NCI-H2196 (cell line): ENCODE measurements at regions not wholly inside any gene's neighbourhood (a gene's known extent, or its start where the extent isn't known, plus 50 kb on each side); places are given as distances from the start of the nearest gene placed in this dataset.

ENCODE experiments used
- DNase-seq: peaks from one replicate; lab custom pipeline; 2025; ENCODE audit not compliant: unreplicated experiment; lab: John Stamatoyannopoulos, UW

DNA sequence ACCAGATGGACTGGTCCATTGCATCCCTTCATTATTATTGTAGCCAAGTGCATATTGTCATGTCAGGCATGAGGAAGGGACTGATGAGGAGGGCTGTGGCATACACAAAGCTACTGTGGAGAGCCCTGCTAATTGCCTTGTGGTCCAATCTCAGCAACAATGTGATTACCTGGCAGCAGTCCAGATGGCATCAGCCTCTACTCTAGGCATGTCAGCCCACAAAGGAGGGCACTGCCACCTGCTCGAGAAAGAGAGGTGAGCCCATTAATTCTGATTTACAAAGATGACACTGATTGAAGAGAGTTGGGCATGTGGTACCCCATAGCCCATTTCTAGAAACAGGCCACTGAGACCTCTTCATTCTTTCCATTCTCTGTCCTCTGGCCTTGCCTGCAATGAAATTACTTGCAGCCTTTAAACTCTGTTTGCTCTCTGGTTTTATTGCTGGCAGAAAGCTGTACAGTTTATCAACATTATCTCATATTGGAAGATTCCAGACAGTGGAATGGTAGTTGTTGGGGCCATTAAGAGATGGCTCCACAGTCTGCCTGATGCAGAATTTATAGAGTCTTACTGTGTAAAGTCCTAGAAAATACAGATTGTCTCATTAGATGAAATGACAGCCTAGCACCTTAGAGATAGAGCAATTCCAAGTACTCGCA lies 307.7 kb downstream of the ARPP21 start:
- DNase-seq: peak; percentile 1

GRCh38 chr3:35950021-35950420 lies 310.7 kb downstream of the ARPP21 start:
- no peak for DNase-seq

DNA sequence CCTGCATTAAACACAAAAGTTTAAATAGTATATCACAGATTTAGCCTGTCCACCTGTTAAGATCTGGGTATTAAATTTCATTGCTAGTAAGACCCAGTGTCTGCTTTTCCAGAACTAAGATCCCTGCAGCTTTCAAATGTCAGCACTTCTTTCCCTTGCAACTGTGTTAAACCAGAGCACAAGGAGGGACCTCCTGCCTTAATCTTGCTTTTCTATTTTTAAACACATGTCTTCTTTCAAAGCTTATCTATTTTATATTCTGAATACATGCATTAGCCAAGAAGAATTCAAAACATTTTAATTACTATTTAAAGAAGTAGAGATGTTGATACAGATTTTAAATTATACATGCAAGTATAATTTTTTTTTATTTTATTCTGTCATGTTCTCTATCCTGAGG lies 315.1 kb downstream of the ARPP21 start:
- no peak for DNase-seq

GRCh38 chr3:35965908-35966307 lies 326.6 kb downstream of the ARPP21 start:
- DNase-seq: peak; percentile 24

DNA sequence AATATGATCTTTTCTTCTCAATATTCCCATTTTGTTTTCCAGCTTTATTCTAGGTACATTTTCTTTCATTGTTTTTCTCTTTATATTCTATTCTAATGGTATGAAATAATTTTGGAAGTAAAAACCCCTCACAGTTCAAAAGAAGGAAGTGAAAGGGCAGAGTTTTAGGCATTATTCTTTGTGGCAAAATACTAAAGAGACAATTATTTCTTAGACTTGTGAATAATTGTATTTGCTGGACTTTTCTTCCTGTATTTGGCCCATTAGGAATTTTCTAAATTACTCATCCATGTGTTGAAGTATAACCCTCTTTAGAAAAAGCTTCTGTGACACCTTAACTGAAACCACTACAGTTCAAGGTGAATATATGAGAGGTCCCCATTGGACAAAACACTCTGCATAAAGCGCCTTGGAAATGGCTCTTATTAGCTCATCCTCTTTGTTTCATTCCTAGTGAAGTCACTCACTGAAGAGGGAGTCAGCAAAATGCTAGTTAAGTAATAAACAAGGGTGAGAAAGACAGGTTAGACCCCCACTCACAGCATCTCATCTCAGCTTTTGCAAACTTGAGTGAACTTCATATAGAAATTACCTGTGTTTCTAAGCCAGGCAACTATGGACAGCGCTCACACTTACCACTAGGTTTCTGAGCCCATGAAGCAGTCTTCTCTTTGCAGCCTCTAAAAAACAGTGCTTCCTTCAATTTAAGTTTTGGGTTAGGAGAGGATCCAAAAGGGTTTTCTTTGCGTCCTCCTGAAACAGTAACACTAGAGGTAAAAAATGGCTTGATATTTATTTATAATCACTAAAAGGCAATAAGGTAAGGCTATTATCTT lies 327.5 kb downstream of the ARPP21 start:
- no peak for DNase-seq

DNA sequence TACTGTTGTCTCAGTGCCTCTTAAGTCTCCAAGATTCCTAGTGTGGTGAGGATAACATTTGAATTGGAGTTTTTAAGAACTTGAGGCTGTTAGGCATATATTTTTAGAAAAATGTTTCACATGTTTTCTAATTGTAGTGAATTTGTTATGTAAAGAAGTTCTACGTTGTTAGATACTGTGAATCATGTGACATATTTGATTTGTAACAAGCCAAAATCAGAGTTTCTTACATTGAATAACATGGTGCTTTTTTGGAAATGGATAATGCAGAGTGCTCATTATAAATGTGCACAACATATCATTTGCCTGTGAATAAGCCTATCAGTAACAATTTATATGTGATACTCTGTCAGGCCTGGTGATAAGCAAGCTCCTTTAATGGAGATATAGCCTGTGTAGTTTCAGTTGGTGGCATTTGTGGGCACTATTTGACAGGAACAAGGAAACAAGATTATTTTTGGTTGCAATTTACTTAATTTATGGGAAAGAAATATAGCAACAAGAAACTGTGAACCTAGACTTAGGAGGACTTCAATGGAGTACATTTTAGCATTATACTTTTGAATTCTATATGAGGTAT lies 328.8 kb downstream of the ARPP21 start:
- no peak for DNase-seq

- DNase-seq: no peak
Observed at GRCh38 chr3:35969406-35969805, 330.1 kb downstream of the ARPP21 start.

GRCh38 chr3:35970793-35971192 lies 331.5 kb downstream of the ARPP21 start:
- DNase-seq: no peak

GRCh38 chr3:35971686-35972085 lies 332.4 kb downstream of the ARPP21 start:
- no peak for DNase-seq

DNA sequence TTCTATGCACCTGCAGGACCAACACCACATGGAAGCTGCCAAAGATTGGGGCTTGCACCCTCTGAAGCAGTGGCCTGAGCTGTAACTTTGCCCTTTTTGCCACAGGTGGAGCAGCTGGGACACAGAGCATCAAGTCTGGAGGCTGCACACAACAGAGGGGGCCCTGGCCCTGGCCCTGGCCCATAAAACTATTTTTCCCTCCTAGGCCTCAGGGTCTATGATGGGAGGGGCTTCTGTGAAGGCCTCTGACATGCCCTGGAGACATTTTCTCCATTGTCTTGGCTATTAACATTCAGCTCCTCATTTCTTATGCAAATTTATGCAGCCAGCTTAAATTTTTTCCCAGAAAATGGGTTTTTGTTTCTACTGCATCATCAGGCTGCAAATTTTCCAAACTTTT lies 335.5 kb downstream of the ARPP21 start:
- DNase-seq: no peak

DNA sequence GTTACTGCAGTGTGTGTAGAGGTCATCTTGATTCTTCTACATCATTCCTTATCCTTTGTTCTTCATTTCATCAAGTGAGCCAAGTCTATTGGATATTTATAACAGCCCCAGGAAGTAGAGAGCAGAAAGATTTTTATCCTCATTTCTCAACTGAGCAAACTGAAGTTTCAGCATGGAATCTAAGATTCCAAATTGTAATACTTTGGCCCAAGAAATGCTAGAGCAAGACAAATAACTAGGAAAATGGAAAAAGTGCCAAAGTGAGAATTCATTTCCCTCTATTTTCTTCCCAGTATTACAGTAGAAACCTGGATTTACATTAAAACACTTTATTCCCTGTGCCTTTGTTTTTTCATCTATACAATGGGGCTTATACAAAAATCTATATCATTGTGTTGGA lies 346.8 kb downstream of the ARPP21 start:
- DNase-seq: no peak

GRCh38 chr3:35987386-35987785 lies 348.1 kb downstream of the ARPP21 start:
- no peak for DNase-seq

DNA sequence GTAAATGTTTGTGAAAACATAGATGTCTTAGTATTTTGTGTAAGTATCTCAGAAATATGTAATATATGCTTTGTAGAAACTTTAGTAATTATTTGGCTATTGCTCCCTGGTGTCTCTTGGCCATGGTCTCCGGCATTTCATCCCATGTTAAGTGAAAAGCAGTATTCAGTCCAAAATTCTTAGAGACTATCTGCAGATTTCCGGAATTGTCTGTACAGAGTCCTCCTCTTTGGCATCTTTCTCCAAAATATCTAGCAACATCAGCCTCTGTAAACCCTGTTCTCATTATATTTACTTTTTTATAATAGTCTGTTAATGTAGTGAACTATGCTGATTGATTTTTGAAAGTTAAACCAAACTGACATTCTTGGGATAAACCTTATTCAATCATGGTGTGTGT lies 352.7 kb downstream of the ARPP21 start:
- no peak for DNase-seq

GRCh38 chr3:36011791-36012190 lies 368.5 kb upstream of the STAC start:
- DNase-seq: no peak

DNA sequence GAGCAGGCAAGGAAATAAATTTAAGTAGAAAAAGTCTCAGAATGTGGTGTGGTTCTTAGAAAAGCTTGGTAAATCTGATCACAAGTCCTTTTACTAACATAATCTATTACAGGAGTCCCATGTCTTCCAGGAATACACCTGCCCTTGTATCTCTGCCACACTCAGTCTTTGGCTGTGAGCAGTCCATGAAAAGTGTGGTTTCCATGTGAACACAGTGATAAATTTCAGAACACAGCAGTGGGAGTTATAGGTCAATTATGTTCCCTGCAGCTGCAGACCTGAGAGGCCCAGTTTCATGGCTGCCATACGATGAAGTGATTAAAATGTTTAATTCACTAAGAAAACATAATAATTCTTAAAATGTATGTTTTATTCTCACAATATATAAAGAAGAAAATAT lies 366.9 kb upstream of the STAC start:
- no peak for DNase-seq

- DNase-seq: no peak
Observed at GRCh38 chr3:36025232-36025631, 355.1 kb upstream of the STAC start.

DNA sequence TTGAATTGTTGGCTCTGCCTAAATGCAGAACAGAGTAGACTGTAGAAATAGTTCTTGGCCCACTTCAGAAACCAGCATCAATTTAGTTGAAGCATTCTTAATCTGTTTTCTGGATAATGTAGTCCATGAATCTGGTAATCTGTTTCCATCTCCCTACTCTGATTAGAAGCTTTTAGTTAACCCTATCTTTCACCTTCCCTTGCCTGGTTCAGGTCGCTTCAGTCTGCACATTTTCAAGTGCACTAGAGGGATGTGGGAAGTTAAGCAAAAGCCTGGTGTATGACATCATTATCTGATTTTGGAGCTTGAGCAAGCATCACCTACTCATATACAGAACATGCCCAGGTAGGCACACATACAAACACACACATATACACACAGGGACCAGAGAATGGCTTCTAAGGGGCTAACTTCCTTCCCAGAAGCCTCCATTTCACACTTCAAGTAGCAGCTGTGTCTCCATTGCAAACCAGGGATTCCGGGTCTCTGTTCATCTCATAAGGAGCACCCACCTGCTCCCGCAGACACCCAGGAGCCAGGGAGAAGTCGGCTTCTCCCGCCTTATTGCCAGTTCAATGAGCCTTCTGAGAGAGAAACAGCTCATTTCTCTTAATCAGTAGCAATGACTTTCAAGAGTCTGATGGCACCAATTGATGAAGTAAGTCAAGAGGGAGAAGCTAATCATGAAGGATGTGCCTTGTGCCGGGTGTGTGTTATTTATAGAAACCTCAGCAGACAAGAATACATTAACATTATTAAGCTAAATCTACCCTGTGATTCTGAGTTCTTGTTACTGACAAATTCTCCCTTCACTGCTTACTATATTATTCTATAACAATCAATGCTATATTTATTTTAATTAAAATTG lies 347.9 kb upstream of the STAC start:
- no peak for DNase-seq

DNA sequence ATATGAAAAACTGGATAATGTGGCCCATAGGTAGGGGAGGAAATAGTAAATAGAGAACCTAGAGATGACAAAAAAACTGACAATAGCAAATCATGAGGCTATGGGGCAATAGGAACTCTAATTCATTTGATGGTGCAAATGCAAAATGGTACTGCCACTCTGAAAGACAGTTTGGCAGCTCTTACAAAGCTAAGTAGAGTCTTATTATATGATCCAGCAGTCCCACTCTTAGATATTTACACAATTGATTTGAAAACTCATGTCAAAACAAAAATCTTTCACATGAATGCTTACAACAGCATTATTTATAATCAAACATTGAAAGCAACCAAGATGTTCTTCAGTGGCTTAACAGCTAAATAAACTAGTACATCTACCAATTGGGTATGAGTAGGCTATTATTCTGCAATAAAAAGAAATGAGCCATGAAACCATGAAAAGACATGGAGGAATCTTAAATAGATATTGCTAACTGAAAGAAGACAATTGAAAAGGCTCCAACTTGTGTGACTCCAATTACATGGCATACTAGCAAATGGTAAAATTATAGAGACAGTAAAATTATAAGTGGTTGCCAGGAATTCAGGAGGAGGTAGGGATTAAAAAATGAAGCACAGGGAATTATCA lies 321.8 kb upstream of the STAC start:
- DNase-seq: peak; percentile 9

DNA sequence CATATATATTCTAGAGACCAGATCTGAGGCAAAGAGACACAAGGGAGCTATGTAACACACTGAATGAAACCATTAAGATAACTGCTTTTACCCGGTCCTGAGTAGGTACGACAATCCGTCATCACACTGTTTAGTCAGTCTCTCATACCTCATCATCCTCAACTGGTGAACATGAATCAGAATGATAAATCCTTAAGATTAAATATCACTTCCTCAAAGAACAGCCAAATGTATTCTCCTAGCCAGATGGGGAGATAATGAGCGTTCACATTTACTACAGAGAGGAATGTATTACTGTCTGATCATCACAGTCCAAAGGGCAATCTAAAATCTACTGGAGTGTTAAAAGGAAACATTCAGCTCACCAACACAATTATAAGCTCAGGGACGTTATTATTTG lies 319.4 kb upstream of the STAC start:
- peak; percentile 58 for DNase-seq

GRCh38 chr3:36063992-36064391 lies 316.3 kb upstream of the STAC start:
- no peak for DNase-seq

- no peak for DNase-seq
Observed at GRCh38 chr3:36065321-36065720, 315.0 kb upstream of the STAC start.
